ENCODE measurements at regions not wholly inside any gene's neighbourhood (a gene's known extent, or its start where the extent isn't known, plus 50 kb on each side); places are given as distances from the start of the nearest gene placed in this dataset.
A peak's percentile ranks its signal among the peaks of the same experiment; 100 is the strongest.

DNA sequence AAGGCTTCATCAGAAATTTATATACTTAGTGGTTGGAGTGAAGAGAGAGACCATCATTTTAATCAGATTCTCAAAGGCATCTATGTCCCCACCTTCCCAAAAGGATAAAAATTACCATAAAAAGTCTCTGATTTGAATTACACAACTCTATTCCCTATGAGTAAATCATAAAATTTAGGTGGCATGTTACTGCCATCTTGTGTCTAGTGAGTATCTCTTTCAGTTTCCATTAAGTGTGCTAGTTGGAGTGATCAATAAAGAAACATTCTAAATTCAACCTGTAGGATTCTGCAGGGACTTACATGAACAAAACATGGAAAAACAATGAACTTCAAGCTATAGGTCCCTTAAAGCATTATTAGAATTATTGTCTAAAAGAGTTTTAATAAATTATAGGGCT is 655.4 kb downstream of the LTN1 start:
- Histone ChIP-seq H3K4me2 (ENCODE audit: insufficient read depth, low read length) (no peak overlapping the region), H3K4me1 (ENCODE audit: insufficient read depth, low read length) (no peaks in the 10 kb centered on the region; the same call in 1 of the 2 replicates), H3K4me3 (ENCODE audit: low read depth in 1 of 2, low read length in 2 of 2) (no peak overlapping the region), H3K9ac (ENCODE audit: low read depth, low read length) (no peak overlapping the region), H3K27me3 (ENCODE audit: insufficient read depth, low read length, poor library complexity) (no peaks in the 10 kb centered on the region), H4K20me1 (ENCODE audit: insufficient read depth, low read length) (no peaks in the 10 kb centered on the region), H3K27ac (ENCODE audit: low read length) (no peak overlapping the region), H3K36me3 (ENCODE audit: insufficient read depth, low read length) (no peaks in the 10 kb centered on the region), H3K9me3 (ENCODE audit: insufficient read depth, low read length, severe bottlenecking) (no peaks in the 10 kb centered on the region), H2AFZ (ENCODE audit: low read depth, low read length) (no peak overlapping the region), H3K79me2 (ENCODE audit: insufficient read depth, low read length) (no peaks in the 10 kb centered on the region)
- ATAC-seq (ENCODE audit: insufficient read depth, low read depth) (peak; percentile 44; the same call in 2 of the 3 replicates), DNase-seq (no peak)
- no peak for TF ChIP-seq EZH2 (IDR thresholded peaks at IDR 0.05; ENCODE audit: borderline replicate concordance, low read depth, low read length, severe bottlenecking)
- TF ChIP-seq, protein P1, sequence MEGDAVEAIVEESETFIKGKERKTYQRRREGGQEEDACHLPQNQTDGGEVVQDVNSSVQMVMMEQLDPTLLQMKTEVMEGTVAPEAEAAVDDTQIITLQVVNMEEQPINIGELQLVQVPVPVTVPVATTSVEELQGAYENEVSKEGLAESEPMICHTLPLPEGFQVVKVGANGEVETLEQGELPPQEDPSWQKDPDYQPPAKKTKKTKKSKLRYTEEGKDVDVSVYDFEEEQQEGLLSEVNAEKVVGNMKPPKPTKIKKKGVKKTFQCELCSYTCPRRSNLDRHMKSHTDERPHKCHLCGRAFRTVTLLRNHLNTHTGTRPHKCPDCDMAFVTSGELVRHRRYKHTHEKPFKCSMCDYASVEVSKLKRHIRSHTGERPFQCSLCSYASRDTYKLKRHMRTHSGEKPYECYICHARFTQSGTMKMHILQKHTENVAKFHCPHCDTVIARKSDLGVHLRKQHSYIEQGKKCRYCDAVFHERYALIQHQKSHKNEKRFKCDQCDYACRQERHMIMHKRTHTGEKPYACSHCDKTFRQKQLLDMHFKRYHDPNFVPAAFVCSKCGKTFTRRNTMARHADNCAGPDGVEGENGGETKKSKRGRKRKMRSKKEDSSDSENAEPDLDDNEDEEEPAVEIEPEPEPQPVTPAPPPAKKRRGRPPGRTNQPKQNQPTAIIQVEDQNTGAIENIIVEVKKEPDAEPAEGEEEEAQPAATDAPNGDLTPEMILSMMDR (IDR thresholded peaks at IDR 0.05; ENCODE audit: borderline replicate concordance, extremely low read depth, low read length, poor library complexity, severe bottlenecking), result peak; percentile 38

DNA sequence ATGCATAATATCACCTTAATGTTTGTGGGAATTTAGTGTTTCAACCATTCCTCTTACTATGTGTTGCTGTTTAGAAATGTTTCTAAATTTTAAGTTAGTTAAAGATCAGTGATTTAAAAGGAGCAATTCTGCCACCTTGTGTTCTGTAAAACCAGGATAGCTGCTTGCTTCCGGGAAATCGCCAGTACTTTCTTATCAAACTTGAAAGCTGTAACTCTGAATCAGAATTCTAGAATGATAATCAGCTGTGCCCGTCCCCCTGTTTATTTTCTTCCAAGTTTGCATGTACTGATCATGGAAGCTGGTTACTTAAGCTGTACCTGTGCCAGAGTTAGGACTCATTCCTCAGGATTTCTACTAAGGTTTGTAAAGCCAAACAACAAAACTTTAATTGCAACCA is 656.4 kb downstream of the LTN1 start:
- H3K4me3 ChIP-seq (ENCODE audit: low read depth in 1 of 2, low read length in 2 of 2), result no peak overlapping the region
- H3K9ac ChIP-seq (ENCODE audit: low read depth, low read length), result no peak overlapping the region
- no peak for ATAC-seq (ENCODE audit: insufficient read depth, low read depth)
- no peaks in the 10 kb centered on the region for H3K27me3 ChIP-seq (ENCODE audit: insufficient read depth, low read length, poor library complexity)
- H3K79me2 ChIP-seq (ENCODE audit: insufficient read depth, low read length), result no peaks in the 10 kb centered on the region
- no peak overlapping the region for H3K4me2 ChIP-seq (ENCODE audit: insufficient read depth, low read length)
- H3K27ac ChIP-seq (ENCODE audit: low read length), result no peak overlapping the region
- H4K20me1 ChIP-seq (ENCODE audit: insufficient read depth, low read length), result no peaks in the 10 kb centered on the region
- TF ChIP-seq, protein P1 (IDR thresholded peaks at IDR 0.05; ENCODE audit: borderline replicate concordance, extremely low read depth, low read length, poor library complexity, severe bottlenecking), result peak; percentile 42
- TF ChIP-seq EZH2 (IDR thresholded peaks at IDR 0.05; ENCODE audit: borderline replicate concordance, low read depth, low read length, severe bottlenecking), result no peak
- H3K36me3 ChIP-seq (ENCODE audit: insufficient read depth, low read length), result no peaks in the 10 kb centered on the region
- no peak for DNase-seq
- no peaks in the 10 kb centered on the region for H3K4me1 ChIP-seq (ENCODE audit: insufficient read depth, low read length)
- no peak overlapping the region for H2AFZ ChIP-seq (ENCODE audit: low read depth, low read length)
- no peaks in the 10 kb centered on the region for H3K9me3 ChIP-seq (ENCODE audit: insufficient read depth, low read length, severe bottlenecking)

DNA sequence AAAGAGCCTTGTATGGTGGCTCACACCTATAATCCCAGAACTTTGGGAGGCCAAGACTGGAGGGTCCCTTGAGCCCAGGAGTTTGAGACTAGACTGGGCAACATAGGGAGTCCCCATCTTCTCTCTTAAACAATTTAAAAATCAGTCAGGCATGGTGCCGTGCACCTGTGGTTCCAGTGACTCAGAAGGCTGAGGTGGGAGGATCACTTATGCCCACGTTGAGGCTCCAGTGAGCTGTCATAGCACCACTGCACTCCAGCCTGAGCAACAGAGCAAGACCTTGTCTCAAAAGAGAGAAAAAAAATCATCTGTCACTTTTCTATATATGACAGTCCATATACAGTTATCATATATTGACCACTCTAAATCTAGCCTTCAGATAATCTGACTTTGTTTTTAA is 658.3 kb downstream of the LTN1 start:
- Histone ChIP-seq H3K4me1 (ENCODE audit: insufficient read depth, low read length) (no peaks in the 10 kb centered on the region), H3K36me3 (ENCODE audit: insufficient read depth, low read length) (no peaks in the 10 kb centered on the region), H3K27me3 (ENCODE audit: insufficient read depth, low read length, poor library complexity) (no peaks in the 10 kb centered on the region), H4K20me1 (ENCODE audit: insufficient read depth, low read length) (no peaks in the 10 kb centered on the region), H3K9ac (ENCODE audit: low read depth, low read length) (no peak overlapping the region), H3K27ac (ENCODE audit: low read length) (no peak overlapping the region), H3K4me3 (ENCODE audit: low read depth in 1 of 2, low read length in 2 of 2) (no peak overlapping the region), H3K79me2 (ENCODE audit: insufficient read depth, low read length) (no peaks in the 10 kb centered on the region), H2AFZ (ENCODE audit: low read depth, low read length) (no peak overlapping the region), H3K4me2 (ENCODE audit: insufficient read depth, low read length) (no peak overlapping the region), H3K9me3 (ENCODE audit: insufficient read depth, low read length, severe bottlenecking) (no peaks in the 10 kb centered on the region)
- no peak for TF ChIP-seq EZH2 (IDR thresholded peaks at IDR 0.05; ENCODE audit: borderline replicate concordance, low read depth, low read length, severe bottlenecking)
- DNase-seq (no peak), ATAC-seq (ENCODE audit: insufficient read depth, low read depth) (no peak)

DNA sequence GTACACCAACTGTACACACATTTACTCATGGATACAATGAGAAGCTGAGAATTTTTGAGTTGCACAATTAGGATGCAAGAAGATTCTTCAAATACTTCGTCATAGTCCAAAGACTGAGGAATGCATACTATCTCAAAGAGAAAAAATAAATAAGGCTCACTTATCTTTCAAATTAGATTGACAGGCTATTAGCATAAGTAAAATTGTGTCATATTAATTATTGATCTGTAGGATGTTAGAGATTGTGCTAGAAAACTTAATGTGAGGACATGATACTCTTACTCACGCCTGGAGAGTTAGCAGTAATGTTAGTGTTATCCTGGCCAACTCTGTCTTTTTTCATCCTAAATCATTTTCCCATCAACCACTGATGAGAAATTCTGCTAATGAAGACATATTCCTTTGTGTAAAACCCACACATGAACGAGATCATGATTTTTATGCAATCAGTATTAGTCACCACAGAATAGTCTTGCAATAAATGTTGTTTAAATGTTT is 659.0 kb downstream of the LTN1 start:
- Histone ChIP-seq H3K27ac (ENCODE audit: low read length) (no peak overlapping the region), H3K9ac (ENCODE audit: low read depth, low read length) (no peak overlapping the region), H3K79me2 (ENCODE audit: insufficient read depth, low read length) (no peaks in the 10 kb centered on the region), H3K36me3 (ENCODE audit: insufficient read depth, low read length) (no peaks in the 10 kb centered on the region), H3K4me2 (ENCODE audit: insufficient read depth, low read length) (no peak overlapping the region), H3K4me3 (ENCODE audit: low read depth in 1 of 2, low read length in 2 of 2) (no peak overlapping the region), H3K9me3 (ENCODE audit: insufficient read depth, low read length, severe bottlenecking) (no peaks in the 10 kb centered on the region), H2AFZ (ENCODE audit: low read depth, low read length) (no peak overlapping the region), H4K20me1 (ENCODE audit: insufficient read depth, low read length) (no peaks in the 10 kb centered on the region), H3K4me1 (ENCODE audit: insufficient read depth, low read length) (no peaks in the 10 kb centered on the region), H3K27me3 (ENCODE audit: insufficient read depth, low read length, poor library complexity) (no peaks in the 10 kb centered on the region)
- ATAC-seq (ENCODE audit: insufficient read depth, low read depth) (no peak), DNase-seq (no peak)
- TF ChIP-seq EZH2 (IDR thresholded peaks at IDR 0.05; ENCODE audit: borderline replicate concordance, low read depth, low read length, severe bottlenecking), result no peak
- TF ChIP-seq, protein P1 (IDR thresholded peaks at IDR 0.05; ENCODE audit: borderline replicate concordance, extremely low read depth, low read length, poor library complexity, severe bottlenecking), result no peak
